ENCODE measurements at regions not wholly inside any gene's neighbourhood (a gene's known extent, or its start where the extent isn't known, plus 50 kb on each side); places are given as distances from the start of the nearest gene placed in this dataset.

GRCh38 chr2:83567551-83567950, 891.5 kb downstream of the SUCLG1 start:
- DNase-seq (ENCODE audit: low spot score) = no peak

- no peak for DNase-seq (ENCODE audit: low spot score)
Measured at GRCh38 chr2:83565626-83566025, 893.5 kb downstream of the SUCLG1 start.

DNA sequence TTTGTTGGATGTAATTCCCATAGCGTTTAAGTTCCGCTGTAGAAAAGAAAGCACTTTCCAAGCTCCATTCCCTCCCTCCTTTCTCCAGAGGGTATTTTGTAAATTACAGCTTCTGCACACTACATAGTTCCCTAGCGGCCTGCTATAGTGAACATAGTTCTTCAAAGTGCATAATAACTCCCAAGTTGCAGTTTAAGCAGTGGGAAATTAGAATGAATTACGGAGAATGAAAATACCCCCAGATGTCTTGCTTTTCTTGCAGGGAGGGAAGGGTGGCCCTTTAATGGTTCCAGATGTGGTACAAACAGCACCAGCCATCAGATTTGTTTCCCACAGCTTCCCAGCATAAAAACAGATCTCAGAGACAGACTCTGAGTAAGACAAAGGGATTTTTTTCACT, 893.9 kb downstream of the SUCLG1 start:
- DNase-seq (ENCODE audit: low spot score) = no peak

GRCh38 chr2:83561592-83561991, 897.5 kb downstream of the SUCLG1 start:
- no peak for DNase-seq (ENCODE audit: low spot score)

DNA sequence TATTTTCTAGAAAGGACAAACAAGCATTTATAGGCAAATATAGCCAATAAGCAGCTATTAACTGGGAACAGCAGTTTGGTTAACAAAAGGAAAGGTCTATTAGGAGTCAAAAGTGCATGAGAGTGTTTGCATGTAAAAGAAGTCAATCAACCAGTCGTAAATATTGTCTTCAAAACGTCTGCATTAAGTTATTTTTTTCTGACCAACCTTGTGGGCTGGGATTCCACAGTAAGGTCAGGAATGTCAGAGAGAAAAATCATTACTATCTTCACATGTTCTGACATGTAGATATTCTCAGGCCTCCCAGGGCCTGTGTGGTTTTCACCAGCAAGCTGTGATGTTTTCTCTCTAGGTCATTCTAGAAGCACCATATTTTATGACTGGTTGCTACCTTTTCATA, 922.5 kb downstream of the SUCLG1 start:
- no peak for DNase-seq (ENCODE audit: low spot score)

DNA sequence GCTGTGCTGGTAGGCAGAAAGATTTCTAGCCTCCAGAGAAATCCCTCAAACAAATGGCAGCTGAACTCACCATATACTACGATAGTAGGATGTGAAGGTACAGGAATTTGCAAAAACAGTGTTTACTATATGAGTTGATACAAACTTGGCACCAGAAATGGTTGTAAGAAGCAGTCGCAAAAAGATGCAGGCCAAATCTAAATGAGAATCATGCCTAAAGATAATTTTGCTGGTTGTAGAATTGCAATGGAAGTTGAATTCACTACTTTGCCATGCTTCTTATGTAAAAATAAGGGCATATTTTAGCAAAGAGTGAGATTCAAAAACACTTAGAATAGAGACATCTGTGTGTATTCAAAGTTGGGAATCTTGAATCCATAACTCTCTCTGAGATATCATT, 924.7 kb downstream of the SUCLG1 start:
- no peak for DNase-seq (ENCODE audit: low spot score)

DNA sequence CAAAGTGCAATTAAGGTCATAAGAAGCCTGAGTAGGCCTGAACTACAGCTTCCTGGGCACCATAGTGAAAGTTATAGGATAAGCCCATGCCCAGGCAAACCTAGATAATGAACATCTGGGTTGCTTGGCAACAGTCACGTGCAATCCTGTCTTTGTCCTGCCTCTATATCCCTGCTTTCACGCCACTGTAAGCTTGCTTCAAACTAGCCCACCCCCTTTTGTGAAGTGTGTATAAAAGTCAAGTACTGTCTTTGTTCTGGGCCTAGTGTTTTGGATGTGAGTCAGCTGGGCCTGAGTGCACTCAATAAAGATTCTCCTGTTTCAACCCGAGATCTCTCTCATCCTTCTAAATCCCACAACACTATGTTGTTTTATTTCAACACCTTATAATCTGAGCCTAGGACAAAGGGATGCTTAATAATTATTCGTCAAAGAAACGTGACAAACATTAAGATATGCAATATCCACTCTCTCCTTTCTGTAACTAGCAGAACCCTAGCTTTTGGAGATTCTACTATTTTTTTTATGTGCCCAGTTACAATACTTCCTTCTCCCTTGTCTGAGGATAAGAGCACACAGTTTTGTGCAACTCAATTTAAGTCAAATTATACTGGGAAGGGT, 927.8 kb downstream of the SUCLG1 start:
- no peak for DNase-seq (ENCODE audit: low spot score)

DNA sequence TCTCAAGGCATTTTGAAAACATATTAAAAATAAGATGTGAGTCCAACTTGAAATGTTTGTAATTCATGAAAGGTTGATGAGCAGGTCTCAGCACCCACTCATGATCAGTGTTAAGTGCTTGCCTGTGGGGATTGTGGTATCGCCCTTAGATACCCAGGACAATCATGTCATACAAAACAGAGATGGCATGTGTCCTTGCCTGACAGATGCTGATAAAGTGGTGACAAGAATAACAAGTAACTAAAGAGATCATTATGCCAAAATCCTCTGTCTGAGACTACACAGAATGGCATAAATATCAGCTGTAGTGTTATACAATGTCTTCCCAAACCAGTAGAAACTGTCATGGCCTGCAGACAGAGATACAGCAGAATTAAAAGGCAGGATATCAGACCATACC, 930.3 kb downstream of the SUCLG1 start:
- no peak for DNase-seq (ENCODE audit: low spot score)

DNA sequence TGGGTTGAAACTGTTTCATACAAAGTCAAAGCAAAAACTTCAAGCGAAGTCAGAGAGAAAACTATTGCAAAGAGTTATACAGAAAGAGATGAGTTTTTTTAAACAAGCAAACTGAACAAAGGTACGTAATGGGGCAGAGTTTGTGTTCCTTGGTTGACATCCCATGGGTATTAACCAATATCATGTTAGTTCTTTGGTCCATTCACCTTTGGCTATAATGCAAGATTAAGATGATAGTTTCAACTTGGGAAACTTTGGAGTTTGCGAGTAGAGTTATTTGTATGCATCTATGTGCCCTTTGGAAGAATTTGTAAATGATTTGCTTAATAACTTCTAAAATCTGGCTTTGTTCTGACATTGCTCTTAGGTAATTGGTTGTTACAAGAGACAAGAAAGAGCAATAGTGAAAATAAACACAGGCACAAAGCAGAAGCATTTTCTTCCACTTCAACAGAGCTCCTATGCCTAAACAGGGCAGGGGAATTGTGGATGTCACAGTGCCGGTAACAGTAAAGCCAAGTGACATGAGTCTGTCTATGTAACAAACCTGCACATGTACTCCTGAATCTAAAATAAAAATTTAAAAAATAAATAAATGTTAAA, 936.1 kb downstream of the SUCLG1 start:
- DNase-seq (ENCODE audit: low spot score) = no peak

DNA sequence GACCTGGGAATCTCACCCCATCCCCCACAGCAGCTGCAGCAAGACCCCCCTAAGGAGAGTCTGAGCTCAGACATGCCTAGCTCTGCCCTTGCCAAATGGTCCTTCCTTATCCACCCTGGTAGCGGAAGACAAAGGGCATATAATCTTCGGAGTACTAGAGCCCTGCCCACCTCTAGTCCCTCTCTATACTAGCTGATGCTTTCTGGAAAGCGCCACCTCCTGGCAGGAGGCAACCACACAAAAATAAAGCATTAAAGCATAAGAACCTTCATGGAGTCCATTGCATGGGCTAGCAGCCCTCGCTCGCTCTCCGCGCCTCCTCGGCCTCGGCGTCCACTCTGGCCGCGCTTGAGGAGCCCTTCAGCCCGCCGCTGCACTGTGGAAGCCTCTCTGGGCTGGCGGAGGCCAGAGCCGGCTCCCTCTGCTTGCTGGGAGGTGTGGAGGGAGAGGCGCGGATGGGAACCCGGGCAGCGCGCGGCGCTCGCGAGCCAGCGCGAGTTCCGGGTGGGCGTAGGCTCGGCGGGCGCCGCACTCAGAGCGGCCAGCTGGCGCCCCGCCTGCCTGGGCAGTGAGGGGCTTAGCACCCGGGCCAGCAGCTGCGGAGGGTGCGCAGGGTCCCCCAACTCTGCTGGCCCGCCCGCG, 941.2 kb downstream of the SUCLG1 start:
- no peak for DNase-seq (ENCODE audit: low spot score)

DNA sequence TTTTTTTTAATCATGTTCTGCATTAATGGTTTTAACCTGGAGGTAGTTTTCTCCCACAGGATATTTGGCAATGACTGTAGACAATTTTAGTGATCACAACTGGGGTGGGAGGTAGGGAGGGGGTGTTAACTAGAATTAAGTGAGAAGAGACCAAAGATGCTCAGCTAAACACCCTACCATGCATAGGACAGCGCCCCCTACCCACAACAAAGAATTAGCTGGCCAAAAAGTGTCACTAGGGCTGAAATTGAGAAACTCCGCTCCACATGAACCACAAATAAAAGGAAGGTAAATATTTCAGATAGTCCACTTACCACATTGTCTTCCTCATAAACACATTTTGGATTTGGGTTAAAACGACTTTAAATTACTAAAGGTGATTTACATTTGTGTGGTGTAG, 942.6 kb downstream of the SUCLG1 start:
- DNase-seq (ENCODE audit: low spot score) = no peak

- DNase-seq (ENCODE audit: low spot score) = no peak
Measured at GRCh38 chr2:83487451-83487850, 971.6 kb downstream of the SUCLG1 start.

GRCh38 chr2:83481436-83481835, 977.6 kb downstream of the SUCLG1 start:
- no peak for DNase-seq (ENCODE audit: low spot score)

GRCh38 chr2:83478037-83478436, 981.0 kb downstream of the SUCLG1 start:
- DNase-seq (ENCODE audit: low spot score) = no peak

- DNase-seq (ENCODE audit: low spot score) = no peak
Measured at GRCh38 chr2:83475371-83475770, 983.7 kb downstream of the SUCLG1 start.

DNA sequence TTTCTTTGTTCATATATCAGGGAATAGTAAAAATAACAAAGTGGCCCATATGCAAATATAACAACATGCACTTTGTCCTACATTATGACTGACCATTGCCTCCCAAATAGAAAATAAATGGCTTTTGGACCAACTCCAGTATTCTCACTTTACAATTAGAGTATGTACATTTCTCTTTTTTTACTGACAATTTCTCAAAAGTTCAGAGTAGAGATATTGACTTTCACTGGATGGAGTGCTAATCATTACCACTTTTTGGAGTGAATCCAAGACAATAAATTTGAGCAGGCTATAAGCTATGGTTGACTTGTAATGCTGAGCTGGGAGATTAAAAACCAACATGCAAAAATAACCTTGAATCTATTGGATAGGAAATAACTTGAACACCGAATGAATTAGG, 987.4 kb downstream of the SUCLG1 start:
- peak; percentile 45 for DNase-seq (ENCODE audit: low spot score)

DNA sequence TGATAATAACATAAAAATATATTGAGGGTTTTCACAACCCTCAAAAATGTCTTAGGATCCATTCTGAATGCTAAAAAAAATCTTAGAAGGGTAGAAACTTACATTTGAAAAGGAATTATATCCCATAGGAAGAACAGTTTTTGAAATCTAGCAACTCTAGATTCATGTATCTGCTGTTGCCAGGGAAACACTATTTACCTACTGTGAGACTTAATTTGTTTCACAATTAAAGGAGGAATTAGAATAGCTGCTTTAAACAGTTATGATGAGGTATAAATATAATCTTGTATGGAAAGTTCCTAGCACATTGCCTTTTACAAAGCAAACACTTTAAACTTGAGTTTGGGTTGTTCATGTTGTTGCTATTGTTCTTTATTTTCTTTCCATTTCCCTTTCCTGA, 988.2 kb downstream of the SUCLG1 start:
- DNase-seq (ENCODE audit: low spot score) = no peak

- DNase-seq (ENCODE audit: low spot score) = no peak
Measured at GRCh38 chr2:83464444-83464843, 994.6 kb downstream of the SUCLG1 start.

DNA sequence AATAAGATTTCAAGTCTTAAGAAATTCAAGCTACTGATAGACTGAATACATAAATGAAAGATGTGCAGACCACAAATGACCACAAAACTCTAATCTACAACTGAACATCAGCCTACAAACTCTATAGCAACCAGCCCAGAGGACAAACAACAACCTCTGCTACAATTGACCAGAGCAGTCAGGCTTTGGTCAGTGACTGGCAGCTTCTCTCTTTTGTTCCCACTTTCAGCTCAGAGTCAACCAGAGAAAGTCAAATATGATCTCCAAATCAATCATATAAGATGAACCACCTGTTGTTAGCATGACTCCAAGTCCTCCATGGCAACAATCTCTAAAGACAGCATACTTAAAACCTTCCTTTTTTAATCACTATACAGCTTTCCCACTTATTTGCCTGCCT, 996.2 kb downstream of the SUCLG1 start:
- no peak for DNase-seq (ENCODE audit: low spot score)

GRCh38 chr2:83461135-83461534, 997.9 kb downstream of the SUCLG1 start:
- DNase-seq (ENCODE audit: low spot score) = no peak

DNA sequence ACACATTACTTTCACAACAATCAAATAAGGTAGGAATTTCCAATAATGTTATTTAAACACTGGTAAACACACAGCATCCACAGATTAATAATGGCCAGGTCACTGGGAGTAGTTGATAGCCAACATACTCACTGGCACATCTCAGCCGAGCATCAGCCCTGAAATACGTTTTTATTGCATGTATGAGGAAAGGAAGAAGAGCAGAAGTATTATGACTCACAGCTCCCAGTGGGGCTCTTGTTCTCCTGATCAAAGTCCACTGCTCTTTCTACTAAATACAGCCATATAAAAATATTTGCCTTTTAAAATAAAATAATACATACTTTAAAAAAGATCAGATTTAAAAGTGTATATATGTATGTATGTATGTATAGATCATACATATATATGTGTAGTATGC, 999.6 kb downstream of the SUCLG1 start:
- DNase-seq (ENCODE audit: low spot score) = peak; percentile 31

GRCh38 chr2:83435989-83436388, 1023.1 kb downstream of the SUCLG1 start:
- no peak for DNase-seq (ENCODE audit: low spot score)

GRCh38 chr2:83420993-83421392, 1038.1 kb downstream of the SUCLG1 start:
- DNase-seq (ENCODE audit: low spot score) = no peak
